ENCODE measurements at regions not wholly inside any gene's neighbourhood (a gene's known extent, or its start where the extent isn't known, plus 50 kb on each side); places are given as distances from the start of the nearest gene placed in this dataset.

DNA sequence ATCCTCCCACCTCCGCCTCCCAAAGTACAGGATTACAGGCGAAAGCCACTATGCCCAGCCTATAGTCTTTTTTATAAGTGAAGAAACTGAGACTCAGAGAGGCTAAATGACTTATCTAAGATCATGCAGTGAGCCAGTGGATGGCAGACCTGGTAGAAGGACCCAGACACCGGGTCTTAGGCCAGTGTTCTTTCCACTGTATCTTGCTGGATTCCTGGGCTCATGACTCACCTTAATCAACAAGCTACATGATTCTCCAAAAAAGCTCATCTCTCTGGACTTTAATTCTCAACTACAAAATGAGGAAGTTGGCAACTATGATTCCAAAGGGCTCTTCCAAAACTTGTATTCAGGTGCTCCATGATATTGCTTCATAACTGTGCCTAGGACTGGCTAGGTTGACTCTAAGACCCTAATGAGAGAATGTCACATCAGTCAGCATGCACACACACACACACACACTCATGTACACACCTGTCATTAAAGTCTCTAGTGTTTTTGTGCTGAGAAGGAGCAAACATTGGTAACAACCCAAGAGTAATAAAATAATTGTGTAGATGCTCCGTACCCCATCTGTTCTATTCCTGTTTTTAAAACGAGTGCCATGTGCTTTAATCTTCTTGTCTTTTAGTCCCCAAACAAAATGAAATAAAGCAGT lies 89.7 kb upstream of the SLC4A7 start:
- DNase-seq = no peak

DNA sequence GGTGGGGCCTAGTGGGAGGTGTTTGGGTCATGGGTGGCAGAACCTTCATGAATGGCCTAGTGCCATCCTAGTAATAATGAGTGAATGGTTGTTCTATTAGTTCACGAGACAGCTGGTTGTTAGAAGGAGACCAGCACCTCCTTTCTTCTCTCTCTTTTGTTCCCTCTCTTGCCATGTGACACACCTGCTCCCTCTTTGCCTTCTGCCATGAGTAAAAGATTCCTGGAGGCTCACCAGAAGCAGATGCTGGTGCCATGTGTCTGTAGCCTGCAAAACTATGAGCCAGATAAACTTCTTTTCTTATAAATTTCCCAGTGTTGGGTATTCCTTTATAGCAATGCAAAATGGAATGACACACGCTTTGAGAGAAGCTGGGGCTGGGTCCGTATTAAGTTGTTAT lies 89.0 kb upstream of the SLC4A7 start:
- H3K9me3 Mint-ChIP-seq = no peaks in the 10 kb centered on the region
- H3K4me3 Mint-ChIP-seq = no peak overlapping the region
- no peak overlapping the region for H3K27ac Mint-ChIP-seq
- no peaks in the 10 kb centered on the region for H3K36me3 Mint-ChIP-seq (ENCODE audit: low read depth)
- TF ChIP-seq, protein P1, sequence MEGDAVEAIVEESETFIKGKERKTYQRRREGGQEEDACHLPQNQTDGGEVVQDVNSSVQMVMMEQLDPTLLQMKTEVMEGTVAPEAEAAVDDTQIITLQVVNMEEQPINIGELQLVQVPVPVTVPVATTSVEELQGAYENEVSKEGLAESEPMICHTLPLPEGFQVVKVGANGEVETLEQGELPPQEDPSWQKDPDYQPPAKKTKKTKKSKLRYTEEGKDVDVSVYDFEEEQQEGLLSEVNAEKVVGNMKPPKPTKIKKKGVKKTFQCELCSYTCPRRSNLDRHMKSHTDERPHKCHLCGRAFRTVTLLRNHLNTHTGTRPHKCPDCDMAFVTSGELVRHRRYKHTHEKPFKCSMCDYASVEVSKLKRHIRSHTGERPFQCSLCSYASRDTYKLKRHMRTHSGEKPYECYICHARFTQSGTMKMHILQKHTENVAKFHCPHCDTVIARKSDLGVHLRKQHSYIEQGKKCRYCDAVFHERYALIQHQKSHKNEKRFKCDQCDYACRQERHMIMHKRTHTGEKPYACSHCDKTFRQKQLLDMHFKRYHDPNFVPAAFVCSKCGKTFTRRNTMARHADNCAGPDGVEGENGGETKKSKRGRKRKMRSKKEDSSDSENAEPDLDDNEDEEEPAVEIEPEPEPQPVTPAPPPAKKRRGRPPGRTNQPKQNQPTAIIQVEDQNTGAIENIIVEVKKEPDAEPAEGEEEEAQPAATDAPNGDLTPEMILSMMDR (IDR thresholded peaks at IDR 0.05) = no peak
- H3K4me1 Mint-ChIP-seq (ENCODE audit: low read depth) = peaks cover 44% of the 10 kb centered on the region
- no peaks in the 10 kb centered on the region; the same call in 1 of the 2 replicates for H3K27me3 Mint-ChIP-seq (ENCODE audit: insufficient read depth)
- DNase-seq = no peak

More for the DNA sequence above, 89.7 kb upstream of the SLC4A7 start:
- H3K4me1 Mint-ChIP-seq (ENCODE audit: low read depth) = peaks cover 40% of the 10 kb centered on the region
- H3K36me3 Mint-ChIP-seq (ENCODE audit: low read depth) = no peaks in the 10 kb centered on the region
- H3K9me3 Mint-ChIP-seq = no peaks in the 10 kb centered on the region
- H3K4me3 Mint-ChIP-seq = no peak overlapping the region
- no peaks in the 10 kb centered on the region; the same call in 1 of the 2 replicates for H3K27me3 Mint-ChIP-seq (ENCODE audit: insufficient read depth)
- TF ChIP-seq, protein P1 (IDR thresholded peaks at IDR 0.05) = no peak
- no peak overlapping the region for H3K27ac Mint-ChIP-seq

DNA sequence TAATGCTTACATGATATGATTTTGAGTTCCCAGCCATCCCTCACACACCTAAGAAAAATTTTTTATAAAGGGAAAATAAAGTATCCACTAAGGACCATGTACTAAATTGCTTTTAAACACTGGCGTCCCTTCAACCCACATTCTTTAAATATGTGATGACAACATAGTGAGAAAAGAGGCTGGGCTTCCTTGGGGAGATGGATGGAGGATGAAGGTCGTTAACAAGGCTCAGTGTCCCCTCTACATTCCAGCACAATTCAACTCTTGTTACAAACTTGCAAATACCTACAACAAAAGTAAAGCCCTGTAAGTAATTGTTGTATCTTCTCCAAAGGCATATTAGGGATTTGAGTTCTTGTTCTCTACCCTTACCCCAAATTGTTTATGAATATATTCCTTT lies 87.2 kb upstream of the SLC4A7 start:
- H3K4me1 Mint-ChIP-seq (ENCODE audit: low read depth) = peaks cover 41% of the 10 kb centered on the region
- H3K27ac Mint-ChIP-seq = no peak overlapping the region
- no peaks in the 10 kb centered on the region; the same call in 1 of the 2 replicates for H3K27me3 Mint-ChIP-seq (ENCODE audit: insufficient read depth)
- DNase-seq = no peak
- H3K4me3 Mint-ChIP-seq = no peak overlapping the region
- TF ChIP-seq, protein P1 (IDR thresholded peaks at IDR 0.05) = no peak
- H3K36me3 Mint-ChIP-seq (ENCODE audit: low read depth) = no peaks in the 10 kb centered on the region
- no peaks in the 10 kb centered on the region for H3K9me3 Mint-ChIP-seq

DNA sequence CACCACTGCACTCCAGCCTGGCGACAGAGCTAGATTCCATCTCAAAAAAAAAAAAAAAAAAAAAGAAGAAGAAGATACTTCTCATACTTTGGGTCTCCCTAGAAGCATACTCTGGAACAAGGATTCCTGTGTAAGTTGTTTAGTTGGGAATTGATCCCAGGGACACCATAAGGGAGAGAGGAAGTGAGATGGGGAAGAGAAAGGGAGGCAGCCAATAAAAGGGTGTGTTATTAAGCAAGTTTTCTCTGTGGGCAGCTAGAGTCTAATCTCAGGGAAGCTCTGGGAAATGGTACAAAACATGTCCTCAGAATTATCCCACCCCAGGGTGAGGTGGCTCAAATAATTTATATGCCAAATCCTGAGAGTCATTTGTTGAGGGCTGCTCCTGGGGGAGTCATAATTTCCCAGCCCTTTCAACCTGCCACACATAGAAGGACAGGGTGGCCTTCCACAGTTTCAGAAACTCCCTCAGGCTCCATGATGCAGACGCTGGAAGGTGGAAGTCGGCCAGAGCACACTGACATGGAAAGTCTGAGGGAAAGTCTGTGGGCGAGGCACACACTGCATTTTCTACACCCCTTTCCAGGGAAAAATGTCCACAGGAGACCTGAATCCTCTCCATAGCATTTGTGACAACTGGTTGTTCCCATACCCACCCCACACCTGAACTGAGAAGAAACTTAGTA lies 86.4 kb upstream of the SLC4A7 start:
- DNase-seq = no peak
- Mint-ChIP-seq H3K4me3 (no peak overlapping the region), H3K9me3 (no peaks in the 10 kb centered on the region), H3K27ac (peak overlapping the region; percentile 41; the same call in 1 of the 2 replicates), H3K27me3 (ENCODE audit: insufficient read depth) (no peaks in the 10 kb centered on the region; the same call in 1 of the 2 replicates), H3K36me3 (ENCODE audit: low read depth) (no peaks in the 10 kb centered on the region), H3K4me1 (ENCODE audit: low read depth) (peaks cover 43% of the 10 kb centered on the region)
- TF ChIP-seq, protein P1 (IDR thresholded peaks at IDR 0.05) = no peak

DNA sequence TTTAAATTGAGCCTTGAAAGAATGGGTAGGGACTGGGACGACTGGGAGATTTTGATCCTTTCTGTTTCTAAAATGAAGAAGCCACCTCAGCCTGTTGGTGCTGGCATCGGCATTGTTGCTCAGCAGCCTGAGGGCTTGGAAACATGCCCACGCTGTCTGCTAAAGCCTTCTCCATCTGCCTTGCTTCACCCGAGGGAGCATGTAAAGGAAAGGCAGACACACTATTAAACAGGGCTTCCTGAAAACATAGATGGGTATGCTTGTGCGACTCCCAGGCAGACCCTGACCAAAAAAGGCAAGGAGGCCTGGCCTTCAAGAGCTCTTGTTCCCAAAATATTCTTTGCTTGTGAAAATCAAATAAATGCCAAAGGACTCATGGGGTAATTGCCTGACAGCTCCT lies 84.2 kb upstream of the SLC4A7 start:
- TF ChIP-seq, protein P1 (IDR thresholded peaks at IDR 0.05) = no peak
- peak; percentile 85 for DNase-seq
- peak overlapping the region; percentile 82 for H3K27ac Mint-ChIP-seq
- H3K36me3 Mint-ChIP-seq (ENCODE audit: low read depth) = no peaks in the 10 kb centered on the region
- peaks cover 38% of the 10 kb centered on the region for H3K4me1 Mint-ChIP-seq (ENCODE audit: low read depth)
- peak overlapping the region; percentile 47 for H3K4me3 Mint-ChIP-seq
- no peaks in the 10 kb centered on the region for H3K9me3 Mint-ChIP-seq
- no peaks in the 10 kb centered on the region; the same call in 1 of the 2 replicates for H3K27me3 Mint-ChIP-seq (ENCODE audit: insufficient read depth)

Measured in HFFc6 (cell line).